B cell (primary cell): ENCODE measurements at regions not wholly inside any gene's neighbourhood (a gene's known extent, or its start where the extent isn't known, plus 50 kb on each side); places are given as distances from the start of the nearest gene placed in this dataset.

Experiments
- EZH2 ChIP-seq: IDR thresholded peaks from 2 replicates; pipeline ENCODE4 v1.6.1; 2012; ENCODE audit warnings: borderline replicate concordance, low read depth, mild to moderate bottlenecking, moderate library complexity, low read length; ENCODE audit not compliant: insufficient read depth, poor library complexity, severe bottlenecking
- TF ChIP-seq, protein P1 (sequence below): fragments of 200-600 bp; IDR thresholded peaks from one replicate; pipeline ENCODE4 v1.8.0; 2022; ENCODE audit warnings: antibody characterized with exemption, mild to moderate bottlenecking

DNA sequence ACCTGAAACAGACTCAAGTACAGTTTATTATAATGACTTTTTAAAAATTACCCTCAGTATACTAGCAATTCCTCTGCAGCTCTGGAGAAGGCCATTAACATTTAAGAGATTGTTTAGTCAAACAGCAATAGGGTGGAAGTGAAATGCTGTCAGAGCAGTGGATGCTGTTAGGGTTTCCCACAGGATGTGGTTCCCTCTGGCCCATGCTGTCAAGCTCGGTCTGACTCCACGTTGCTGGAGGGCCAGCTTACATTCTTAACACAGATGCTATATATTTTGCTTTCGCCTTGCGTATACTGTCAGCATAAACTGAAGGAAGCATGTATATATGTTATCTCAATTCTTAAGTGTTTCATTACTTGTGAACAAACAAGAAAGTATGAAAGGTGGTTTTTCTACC is 231.1 kb upstream of the COL8A1 start:
- TF ChIP-seq, protein P1, sequence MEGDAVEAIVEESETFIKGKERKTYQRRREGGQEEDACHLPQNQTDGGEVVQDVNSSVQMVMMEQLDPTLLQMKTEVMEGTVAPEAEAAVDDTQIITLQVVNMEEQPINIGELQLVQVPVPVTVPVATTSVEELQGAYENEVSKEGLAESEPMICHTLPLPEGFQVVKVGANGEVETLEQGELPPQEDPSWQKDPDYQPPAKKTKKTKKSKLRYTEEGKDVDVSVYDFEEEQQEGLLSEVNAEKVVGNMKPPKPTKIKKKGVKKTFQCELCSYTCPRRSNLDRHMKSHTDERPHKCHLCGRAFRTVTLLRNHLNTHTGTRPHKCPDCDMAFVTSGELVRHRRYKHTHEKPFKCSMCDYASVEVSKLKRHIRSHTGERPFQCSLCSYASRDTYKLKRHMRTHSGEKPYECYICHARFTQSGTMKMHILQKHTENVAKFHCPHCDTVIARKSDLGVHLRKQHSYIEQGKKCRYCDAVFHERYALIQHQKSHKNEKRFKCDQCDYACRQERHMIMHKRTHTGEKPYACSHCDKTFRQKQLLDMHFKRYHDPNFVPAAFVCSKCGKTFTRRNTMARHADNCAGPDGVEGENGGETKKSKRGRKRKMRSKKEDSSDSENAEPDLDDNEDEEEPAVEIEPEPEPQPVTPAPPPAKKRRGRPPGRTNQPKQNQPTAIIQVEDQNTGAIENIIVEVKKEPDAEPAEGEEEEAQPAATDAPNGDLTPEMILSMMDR = no peak
- no peak for TF ChIP-seq EZH2
